OCI-LY3 (cell line): ENCODE measurements at regions not wholly inside any gene's neighbourhood (a gene's known extent, or its start where the extent isn't known, plus 50 kb on each side); places are given as distances from the start of the nearest gene placed in this dataset.

Experiments used
- CTCF ChIP-seq: fragments of 200-600, 300-600 bp; sonication (generic); IDR thresholded peaks from 2 replicates; pipeline ENCODE4 v1.5.1; 2014; ENCODE audit warnings: antibody characterized with exemption, low read length, low read depth
- EZH2phosphoT487 ChIP-seq: fragments of 200-600 bp; shearing (Covaris generic); IDR thresholded peaks from 2 replicates; pipeline ENCODE4 v1.6.1; 2018; ENCODE audit warnings: antibody characterized with exemption, mixed run types, low read depth

- TF ChIP-seq CTCF (no peak), EZH2phosphoT487 (no peak)
These were observed 978.4 kb upstream of the POU3F3 start for GRCh38 chr2:103875531-103875930.
